K562 (cell line): ENCODE measurements at regions not wholly inside any gene's neighbourhood (a gene's known extent, or its start where the extent isn't known, plus 50 kb on each side); places are given as distances from the start of the nearest gene placed in this dataset.

Experiments
- ATAC-seq: fragments of 200-7000 bp; cut with Tn5 transposase; 3 replicates; pipeline ENCODE4 v1.9.1; 2020; ENCODE audit warnings: moderate library complexity
- BruUV-seq: library from RNA; stranded (reverse); fragments of 400-500 nt; replicated peaks from 2 replicates; lab custom pipeline; 2021; lab: Mats Ljungman, UMichigan
- CTCF ChIA-PET: fragments of 300-600 bp; formaldehyde crosslinking; extraction: SDS; loops from one replicate; lab custom pipeline; 2021; ENCODE audit warnings: low intra/inter-chr PET ratio; lab: Yijun Ruan, JAX
- POLR2A ChIA-PET: fragments of 300-600, 350-650 bp; sonication (Branson Sonifier 250); formaldehyde crosslinking; extraction: SDS; loops from one replicate; lab custom pipeline; 2021; ENCODE audit warnings: antibody characterized with exemption, inconsistent platforms; lab: Yijun Ruan, JAX
- DNase-seq, 4 experiments: peaks; one replicate each; pipeline versions ENCODE4 v3.0.0 to v3.0.0-alpha.2; 2011 to 2018; ENCODE audit warnings: low spot score in 3 of 4, mixed read lengths in 3 of 4; ENCODE audit errors: extremely low read depth in 1 of 4
- FAIRE-seq: peaks from 2 replicates; lab custom pipeline; 2011; peaks lifted over from hg19 to GRCh38; lab: Jason Lieb, UNC
- H2AFZ ChIP-seq: 2 replicates; pipeline ENCODE4 v1.6.0; 2011; ENCODE audit warnings: low read depth, low read length, control low read depth, inconsistent platforms
- H3K27ac ChIP-seq: fragments of 200-600 bp; 3 replicates; pipeline ENCODE4 v1.8.0; 2011; ENCODE audit warnings: low read depth, mild to moderate bottlenecking, control low read depth, inconsistent platforms, low read length, moderate library complexity, mixed read lengths; ENCODE audit errors: extremely low read depth
- H3K27me3 ChIP-seq, 2 experiments: fragments of 300-600 bp in 1 of 2; 2 replicates in 1 of 2; 3 replicates in 1 of 2; pipeline versions ENCODE4 v1.6.0 to v1.8.0; 2011; ENCODE audit warnings: inconsistent platforms in 2 of 2, low read length in 2 of 2, mild to moderate bottlenecking in 1 of 2, mixed read lengths in 1 of 2, moderate library complexity in 1 of 2; ENCODE audit not compliant: control insufficient read depth in 2 of 2, insufficient read depth in 2 of 2
- H3K36me3 ChIP-seq: fragments of 300-600 bp; 3 replicates; pipeline ENCODE4 v1.8.0; 2011; ENCODE audit warnings: mild to moderate bottlenecking, low read length, inconsistent platforms; ENCODE audit not compliant: control insufficient read depth, insufficient read depth
- H3K4me1 ChIP-seq, 2 experiments: fragments of 200-600 bp in 1 of 2; replicated peaks in 1 of 2; 2 replicates in 1 of 2; 3 replicates in 1 of 2; pipeline versions ENCODE4 v1.5.1 to v1.8.0; 2011; ENCODE audit warnings: inconsistent platforms in 2 of 2, low read length in 2 of 2, mild to moderate bottlenecking in 1 of 2, mixed read lengths in 1 of 2, moderate library complexity in 1 of 2; ENCODE audit not compliant: control insufficient read depth in 2 of 2, insufficient read depth in 2 of 2
- H3K4me2 ChIP-seq: 2 replicates; pipeline ENCODE4 v1.6.1; 2011; ENCODE audit warnings: low read length, control low read depth, inconsistent platforms, mixed read lengths; ENCODE audit not compliant: insufficient read depth
- H3K4me3 ChIP-seq: fragments of 200-600 bp; sonication (generic), shearing (Covaris generic); 2 replicates; pipeline ENCODE4 v1.5.1; 2016; ENCODE audit warnings: control low read depth, inconsistent platforms
- H3K79me2 ChIP-seq: fragments of 200-600 bp; 3 replicates; pipeline ENCODE4 v1.8.0; 2011; ENCODE audit warnings: low read length, inconsistent platforms; ENCODE audit not compliant: control insufficient read depth, insufficient read depth
- H3K9ac ChIP-seq, 2 experiments: 2 replicates each; pipeline versions ENCODE4 v1.6.0 to v1.6.1; 2011; ENCODE audit warnings: low read depth in 2 of 2, low read length in 2 of 2, control low read depth in 1 of 2, inconsistent platforms in 1 of 2, mild to moderate bottlenecking in 1 of 2, mixed read lengths in 1 of 2; ENCODE audit not compliant: insufficient read depth in 1 of 2
- H3K9me1 ChIP-seq: one replicate; pipeline ENCODE4 v1.6.0; 2011; ENCODE audit warnings: inconsistent platforms, mild to moderate bottlenecking, low read length, moderate library complexity; ENCODE audit not compliant: control insufficient read depth, insufficient read depth
- H3K9me3 ChIP-seq: replicated peaks from 2 replicates; pipeline ENCODE4 v1.5.1; 2011; ENCODE audit warnings: low read depth, low read length, inconsistent platforms; ENCODE audit not compliant: control insufficient read depth, insufficient read depth
- H4K20me1 ChIP-seq: replicated peaks from 2 replicates; pipeline ENCODE4 v1.6.1; 2011; ENCODE audit warnings: low read length, inconsistent platforms, mixed read lengths; ENCODE audit not compliant: control insufficient read depth, insufficient read depth
- E2F3 ChIP-seq: fragments of 250-450 bp; sonication (Bioruptor Pico); IDR thresholded peaks from 2 replicates; pipeline ENCODE4 v1.4.0; 2020; ENCODE audit warnings: mild to moderate bottlenecking
- LCOR ChIP-seq: sonication (generic); formaldehyde crosslinking; IDR thresholded peaks from 2 replicates; pipeline ENCODE4 v1.8.0; 2022; ENCODE audit warnings: mild to moderate bottlenecking, missing genetic modification reagents
- RBM34 ChIP-seq: fragments of 200-400 bp; formaldehyde crosslinking; IDR thresholded peaks from 2 replicates; pipeline ENCODE4 v1.6.1; 2018; ENCODE audit warnings: low read length, borderline replicate concordance; ENCODE audit not compliant: insufficient read depth
- SMAD1 ChIP-seq: fragments of 150-350 bp; IDR thresholded peaks from 2 replicates; pipeline ENCODE4 v1.6.1; 2014; ENCODE audit warnings: low read length, low read depth; ENCODE audit not compliant: partially characterized antibody
- SMAD3 ChIP-seq: fragments of 450-650 bp; formaldehyde crosslinking; conservative IDR thresholded peaks from 2 replicates; pipeline ENCODE4 v1.4.0; 2020; ENCODE audit warnings: mild to moderate bottlenecking
- ZNF282 ChIP-seq: sonication (generic); formaldehyde crosslinking; IDR thresholded peaks from 2 replicates; pipeline ENCODE4 v1.8.1; 2023; ENCODE audit warnings: missing genetic modification reagents
- WGBS: fragments of 100-300 bp; shearing (Covaris generic); methylation state at CpG from one replicate; pipeline ENCODE4 v1.1.6; 2016; ENCODE audit warnings: low coverage, mixed read lengths; ENCODE audit not compliant: insufficient coverage; ENCODE audit errors: missing lambda C conversion rate; 5-methylcytosine and 5-hydroxymethylcytosine counted together
- in situ Hi-C: fragments of 300-500 bp; cut with MboI; formaldehyde crosslinking; loops from 4 replicates; pipeline ENCODE4 v1.15.0; 2018; ENCODE audit warnings: inconsistent platforms, mixed read lengths
- intact Hi-C: fragments of 100-400 bp; cut with micrococcal nuclease; formaldehyde crosslinking; loops from 2 replicates; pipeline ENCODE4 v1.14.2; 2022
- TF ChIP-seq, protein P1 (sequence below): sonication (generic); formaldehyde crosslinking; IDR thresholded peaks from 2 replicates; pipeline ENCODE4 v1.8.0; 2023; ENCODE audit warnings: mild to moderate bottlenecking, missing genetic modification reagents
- TF ChIP-seq, protein P2 (sequence below), 3 experiments: IDR thresholded peaks in 2 of 3; conservative IDR thresholded peaks in 1 of 3; 2 replicates each; pipeline ENCODE4 v1.5.1; 2011 to 2012; ENCODE audit warnings: low read length in 3 of 3, mild to moderate bottlenecking in 3 of 3, control low read depth in 2 of 3, improper control_type of control experiment in 1 of 3, inconsistent platforms in 1 of 3, low read depth in 1 of 3, mixed read lengths in 1 of 3, moderate library complexity in 1 of 3; ENCODE audit not compliant: insufficient read depth in 2 of 3

DNA sequence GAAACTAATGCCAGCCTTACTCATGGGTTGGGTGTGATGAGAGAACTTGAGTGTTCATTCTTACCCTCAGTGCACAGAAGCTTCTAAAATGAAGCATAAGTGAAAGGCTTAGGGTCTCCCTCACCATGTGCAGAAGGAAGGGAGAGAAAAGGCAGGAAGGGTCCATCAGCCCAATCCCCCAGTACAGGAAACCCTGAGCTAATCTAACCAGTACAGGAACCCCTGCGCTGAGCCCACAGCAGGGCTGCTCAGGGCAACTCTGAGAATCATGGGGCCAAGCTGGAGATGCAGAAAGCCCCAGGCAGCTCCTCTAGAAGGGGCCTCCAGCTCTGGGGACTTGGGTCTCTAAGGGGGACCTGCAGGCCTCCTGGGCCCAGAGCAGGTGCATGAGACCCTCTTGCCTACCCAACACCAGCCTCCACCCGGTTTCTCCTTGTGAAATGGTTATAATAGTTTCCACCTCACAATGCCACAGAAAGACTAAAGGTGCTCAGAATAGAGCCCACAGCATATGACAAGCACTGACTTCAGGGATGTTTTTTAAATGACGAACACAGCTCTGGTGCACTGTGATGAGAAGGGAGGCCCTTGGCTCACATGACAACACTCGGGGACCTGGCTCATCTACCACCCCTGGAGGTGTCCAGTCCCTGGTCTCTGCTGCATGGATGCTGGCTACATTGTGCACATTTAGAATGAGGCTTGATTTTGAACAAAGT, 190.1 kb downstream of the ACTL7B start:
- Histone ChIP-seq H3K4me1 (no peaks in the 10 kb centered on the region), H4K20me1 (no peaks in the 10 kb centered on the region; the same call in 1 of the 2 replicates), H3K4me3 (no peak overlapping the region), H3K27me3 (no peaks in the 10 kb centered on the region), H3K9ac (no peak overlapping the region), H3K4me2 (no peak overlapping the region), H3K9me3 (no peaks in the 10 kb centered on the region), H3K36me3 (no peaks in the 10 kb centered on the region), H2AFZ (no peak overlapping the region), H3K79me2 (no peaks in the 10 kb centered on the region), H3K9me1 (no peaks in the 10 kb centered on the region), H3K27ac (no peak overlapping the region)
- intact Hi-C loops (no loop called here), in situ Hi-C loops (no loop called here)
- BruUV-seq: no TSS peak
- ChIA-PET POLR2A (interaction anchor here (0.9 kb wide), 1 partner anchor 24 kb away, joined by 3 read pairs; no protein-coding TSS in a partner anchor), CTCF (interaction anchor here (0.6 kb wide), 1 partner anchor 532 kb away, joined by 3 read pairs; no protein-coding TSS in a partner anchor)
- no peak for TF ChIP-seq SMAD1
- TF ChIP-seq ZNF282: no peak
- no peak for TF ChIP-seq E2F3 (CRISPR knock-in tag)
- TF ChIP-seq RBM34: no peak
- no peak for TF ChIP-seq SMAD3 (CRISPR knock-in tag)
- TF ChIP-seq, protein P1, sequence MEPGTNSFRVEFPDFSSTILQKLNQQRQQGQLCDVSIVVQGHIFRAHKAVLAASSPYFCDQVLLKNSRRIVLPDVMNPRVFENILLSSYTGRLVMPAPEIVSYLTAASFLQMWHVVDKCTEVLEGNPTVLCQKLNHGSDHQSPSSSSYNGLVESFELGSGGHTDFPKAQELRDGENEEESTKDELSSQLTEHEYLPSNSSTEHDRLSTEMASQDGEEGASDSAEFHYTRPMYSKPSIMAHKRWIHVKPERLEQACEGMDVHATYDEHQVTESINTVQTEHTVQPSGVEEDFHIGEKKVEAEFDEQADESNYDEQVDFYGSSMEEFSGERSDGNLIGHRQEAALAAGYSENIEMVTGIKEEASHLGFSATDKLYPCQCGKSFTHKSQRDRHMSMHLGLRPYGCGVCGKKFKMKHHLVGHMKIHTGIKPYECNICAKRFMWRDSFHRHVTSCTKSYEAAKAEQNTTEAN (CRISPR knock-in tag): no peak
- no peak for TF ChIP-seq LCOR (CRISPR knock-in tag)
- TF ChIP-seq, protein P2, sequence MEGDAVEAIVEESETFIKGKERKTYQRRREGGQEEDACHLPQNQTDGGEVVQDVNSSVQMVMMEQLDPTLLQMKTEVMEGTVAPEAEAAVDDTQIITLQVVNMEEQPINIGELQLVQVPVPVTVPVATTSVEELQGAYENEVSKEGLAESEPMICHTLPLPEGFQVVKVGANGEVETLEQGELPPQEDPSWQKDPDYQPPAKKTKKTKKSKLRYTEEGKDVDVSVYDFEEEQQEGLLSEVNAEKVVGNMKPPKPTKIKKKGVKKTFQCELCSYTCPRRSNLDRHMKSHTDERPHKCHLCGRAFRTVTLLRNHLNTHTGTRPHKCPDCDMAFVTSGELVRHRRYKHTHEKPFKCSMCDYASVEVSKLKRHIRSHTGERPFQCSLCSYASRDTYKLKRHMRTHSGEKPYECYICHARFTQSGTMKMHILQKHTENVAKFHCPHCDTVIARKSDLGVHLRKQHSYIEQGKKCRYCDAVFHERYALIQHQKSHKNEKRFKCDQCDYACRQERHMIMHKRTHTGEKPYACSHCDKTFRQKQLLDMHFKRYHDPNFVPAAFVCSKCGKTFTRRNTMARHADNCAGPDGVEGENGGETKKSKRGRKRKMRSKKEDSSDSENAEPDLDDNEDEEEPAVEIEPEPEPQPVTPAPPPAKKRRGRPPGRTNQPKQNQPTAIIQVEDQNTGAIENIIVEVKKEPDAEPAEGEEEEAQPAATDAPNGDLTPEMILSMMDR (IDR thresholded peaks at IDR 0.05 in 2 of 3, conservative IDR thresholded peaks at IDR 0.05 in 1 of 3; ENCODE audit: insufficient read depth in 2 of 3, low read depth in 1 of 3, low read length in 3 of 3): no peak
- no peak for DNase-seq
- no peak for FAIRE-seq
- WGBS: 0% methylated on average over 4 of the region's 4 CpGs
- ATAC-seq: no peak
